GM04504 (cell line): ENCODE measurements at regions not wholly inside any gene's neighbourhood (a gene's known extent, or its start where the extent isn't known, plus 50 kb on each side); places are given as distances from the start of the nearest gene placed in this dataset.

Source experiments
- DNase-seq: peaks from one replicate; pipeline ENCODE4 v3.0.0-alpha.2; 2012; ENCODE audit warnings: low read depth

GRCh38 chr11:116642481-116642880 lies 130.3 kb downstream of the BUD13 start:
- DNase-seq: no peak

GRCh38 chr11:116641561-116642045 lies 131.2 kb downstream of the BUD13 start:
- no peak for DNase-seq

- no peak for DNase-seq
Observed at GRCh38 chr11:116640641-116641402, 132.0 kb downstream of the BUD13 start.

- DNase-seq: no peak
Observed at GRCh38 chr11:116638463-116638862, 134.3 kb downstream of the BUD13 start.

DNA sequence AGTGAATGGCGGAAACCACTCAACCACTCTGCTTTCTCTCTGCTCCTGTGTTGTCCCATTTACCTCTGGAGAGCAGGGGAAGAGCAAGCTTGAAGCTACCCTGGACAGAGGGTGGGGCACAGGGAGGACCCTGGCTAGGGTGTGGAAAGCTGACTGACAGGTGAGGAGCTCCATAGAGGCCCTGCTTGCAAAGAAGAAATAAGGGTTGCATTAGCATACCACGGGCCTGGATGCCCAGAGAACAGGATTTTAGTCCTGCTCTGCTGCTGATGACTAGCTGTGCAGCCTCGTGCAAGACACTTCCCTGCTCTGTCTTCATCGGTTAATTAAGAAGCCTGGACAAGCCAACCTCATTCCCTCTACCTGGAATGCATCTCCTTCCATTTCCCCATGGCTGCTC lies 135.0 kb downstream of the BUD13 start:
- no peak for DNase-seq

DNA sequence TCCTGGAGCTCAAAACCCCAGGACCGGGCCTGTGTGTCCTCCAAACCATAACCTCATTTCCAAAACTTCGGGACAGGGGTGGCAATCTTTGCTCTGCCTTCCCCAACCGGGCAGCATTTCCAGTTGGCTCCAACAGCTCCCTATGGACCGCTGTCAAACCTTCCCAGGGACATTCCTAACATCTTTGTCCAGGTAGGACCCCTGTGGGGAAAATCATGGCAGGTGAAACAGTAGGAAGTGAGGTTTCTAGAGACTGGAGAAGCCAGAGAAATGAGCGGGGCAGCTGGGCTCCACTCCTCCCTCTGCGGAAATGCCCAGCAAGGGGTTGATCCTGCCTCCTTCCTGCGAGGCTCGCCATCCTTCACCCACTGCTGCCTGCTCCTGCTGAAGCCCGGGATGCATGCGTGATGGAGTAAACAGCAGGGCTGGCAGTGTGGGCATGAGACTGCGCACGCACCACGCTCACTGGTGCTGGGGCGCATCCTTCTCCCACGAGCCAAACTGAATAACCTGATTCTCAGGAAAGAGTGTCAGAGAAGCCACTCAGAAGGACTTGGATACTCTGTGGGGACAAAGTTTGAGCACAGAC lies 136.4 kb downstream of the BUD13 start:
- DNase-seq: no peak

DNA sequence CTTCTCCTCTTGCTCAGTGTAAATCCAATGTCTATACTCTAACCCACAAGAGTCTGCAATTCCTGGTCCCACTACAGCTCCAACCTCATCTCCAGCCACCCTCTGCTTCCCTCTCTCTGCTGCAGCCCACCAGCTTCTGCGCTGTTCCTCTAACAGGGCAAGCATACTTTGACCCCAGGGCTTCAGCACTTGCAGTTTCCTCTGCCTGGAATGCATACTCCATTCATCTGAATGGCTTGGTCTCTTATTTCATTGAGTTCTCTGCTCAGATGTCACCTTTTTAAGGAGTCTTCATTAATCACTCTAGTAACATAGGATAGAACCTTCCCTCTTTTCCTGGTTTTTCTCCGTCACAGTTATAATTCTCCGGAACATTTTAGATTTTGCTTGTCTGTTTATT lies 141.6 kb downstream of the BUD13 start:
- no peak for DNase-seq

GRCh38 chr11:116618461-116618860 lies 154.3 kb downstream of the BUD13 start:
- DNase-seq: no peak

- no peak for DNase-seq
Observed at GRCh38 chr11:116615211-116615865, 157.4 kb downstream of the BUD13 start.

GRCh38 chr11:116614306-116615210 lies 158.2 kb downstream of the BUD13 start:
- no peak for DNase-seq

GRCh38 chr11:116613206-116613875 lies 159.4 kb downstream of the BUD13 start:
- DNase-seq: no peak

DNA sequence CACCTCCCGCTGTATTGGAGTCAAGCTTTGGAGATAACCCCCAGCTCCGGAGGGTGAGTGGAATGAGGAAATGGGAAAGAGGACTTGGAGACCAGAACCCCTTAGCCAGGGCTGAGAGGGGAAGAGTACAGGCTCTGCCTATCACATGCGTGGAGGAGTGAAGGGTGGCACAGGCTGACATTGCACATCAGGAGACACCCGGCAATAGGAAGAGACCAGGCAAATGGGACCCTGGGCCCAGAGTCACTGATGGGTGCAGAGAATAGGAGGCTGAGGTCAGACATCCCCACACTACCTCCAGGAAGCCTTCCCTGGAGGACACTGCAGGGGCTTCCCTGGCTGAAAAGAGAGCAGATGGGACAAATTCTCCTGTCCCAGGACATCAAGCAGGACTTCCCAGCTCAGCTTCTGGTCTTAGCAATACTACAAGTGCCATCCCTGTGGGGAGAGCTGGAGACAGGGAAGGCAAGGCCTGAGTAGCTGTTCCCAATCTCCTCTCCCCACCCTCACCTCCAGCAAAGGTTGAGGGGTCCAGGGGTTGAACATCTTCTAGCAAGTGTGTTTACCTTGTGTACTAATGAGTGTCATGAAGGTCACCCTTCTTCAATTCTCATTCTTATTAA lies 160.7 kb downstream of the BUD13 start:
- DNase-seq: no peak

DNA sequence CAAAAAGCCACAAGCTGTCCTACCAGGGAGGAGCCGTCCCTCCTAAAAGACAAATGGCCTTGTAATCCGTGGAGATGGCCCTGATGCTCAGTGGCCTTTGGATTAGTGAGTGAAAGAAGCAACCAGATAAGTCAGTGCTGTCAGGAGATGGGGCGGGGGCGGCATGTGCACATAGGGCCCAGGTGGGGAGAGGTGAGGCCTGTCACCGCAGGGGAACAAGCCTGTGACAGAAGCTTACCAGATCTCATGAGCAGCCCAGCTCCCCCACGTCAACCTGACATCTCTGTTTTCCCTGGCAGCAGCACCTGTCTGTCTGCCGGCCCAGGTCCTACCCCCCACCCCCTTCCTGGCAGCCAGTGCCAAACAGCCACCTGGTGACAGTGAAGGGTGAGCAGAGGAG lies 162.6 kb downstream of the BUD13 start:
- DNase-seq: no peak

DNA sequence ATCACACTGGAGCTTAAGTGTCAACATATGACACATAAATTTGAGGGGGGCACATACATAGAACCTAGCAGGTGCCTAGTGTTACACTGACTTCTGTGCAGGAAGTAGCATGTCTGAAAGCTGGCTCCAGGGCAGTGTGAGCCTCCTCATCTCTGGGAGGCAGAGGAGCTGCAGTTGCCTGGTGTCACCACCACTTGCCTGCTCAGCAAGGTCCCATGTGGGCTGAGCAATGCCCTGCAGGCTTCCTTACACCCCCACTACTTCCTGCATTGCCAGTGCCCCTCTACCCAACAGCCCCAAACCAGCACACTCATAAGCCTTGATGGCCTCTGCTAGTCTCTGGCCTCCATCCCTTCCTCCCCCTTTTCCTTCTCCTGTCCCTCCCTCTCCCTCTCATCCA lies 165.8 kb downstream of the BUD13 start:
- DNase-seq: no peak

DNA sequence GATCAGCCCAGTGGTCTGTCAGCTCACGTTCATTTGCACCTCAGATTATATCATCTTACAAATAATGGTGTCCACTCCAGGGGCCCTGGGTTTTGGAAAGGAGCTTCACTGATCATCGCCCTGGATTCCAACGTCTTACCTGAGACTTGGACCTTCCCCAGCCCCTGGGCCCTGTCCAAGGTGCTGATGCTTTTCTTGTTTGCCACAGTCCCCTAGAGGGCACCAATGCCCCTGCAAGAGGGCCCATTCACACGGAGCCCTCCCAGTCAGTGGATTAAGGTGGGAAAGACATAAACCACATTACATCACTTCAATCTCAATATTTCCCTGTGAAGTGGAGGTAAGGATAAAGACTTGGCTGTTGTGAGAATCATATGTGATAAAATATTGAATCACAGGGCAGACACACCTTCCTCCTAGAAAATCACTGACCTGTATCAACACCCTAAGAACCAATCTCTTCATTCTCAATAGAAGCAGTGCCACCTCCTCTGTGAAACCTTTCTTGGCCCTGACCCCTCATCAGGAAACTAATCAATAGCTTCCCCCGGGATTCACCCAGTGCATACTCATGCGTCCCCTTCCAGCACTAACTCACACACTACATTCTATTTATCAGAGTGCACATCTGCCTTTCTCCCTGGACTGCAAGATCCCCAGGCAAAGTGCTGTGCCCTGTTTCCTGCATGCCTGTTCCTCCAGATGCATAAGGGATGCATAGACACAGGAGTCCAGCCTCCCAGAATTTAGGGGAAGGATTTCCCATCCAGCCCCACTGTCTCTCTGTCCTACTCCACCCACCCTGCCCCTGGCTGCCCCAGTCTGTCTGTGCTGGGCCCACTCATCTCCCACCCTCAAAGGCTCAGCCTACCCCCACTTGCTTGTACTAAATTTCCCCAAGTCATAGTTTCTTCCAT lies 167.0 kb downstream of the BUD13 start:
- DNase-seq: no peak

DNA sequence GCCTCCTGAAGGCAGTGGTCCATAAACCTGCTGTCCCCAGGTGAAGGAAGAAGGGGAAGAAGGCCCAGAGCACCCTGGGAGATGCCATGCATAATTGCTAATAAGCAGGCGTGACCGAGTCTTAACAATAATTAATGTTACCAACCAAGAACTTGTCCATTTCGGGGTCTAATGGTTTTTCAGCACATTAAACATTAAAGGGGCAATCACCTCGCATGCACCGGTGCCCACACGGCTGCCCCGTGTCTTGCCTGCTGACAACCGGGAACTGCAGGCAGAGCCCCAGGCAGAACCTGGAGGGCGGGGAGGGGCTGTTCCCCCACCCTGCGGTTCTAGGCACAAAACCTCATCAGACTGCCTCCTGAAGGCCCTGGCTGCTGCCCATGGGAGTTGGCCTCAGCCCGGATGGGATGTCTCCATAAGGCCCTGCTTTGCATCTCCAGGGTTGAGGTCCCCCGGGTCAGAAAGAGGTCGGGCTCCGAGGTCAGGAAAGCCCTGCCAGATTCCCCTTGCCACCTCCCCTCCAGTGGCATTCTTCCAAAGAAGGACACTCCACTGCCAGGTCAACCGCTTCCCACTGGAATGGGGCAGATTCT lies 169.0 kb downstream of the BUD13 start:
- no peak for DNase-seq

DNA sequence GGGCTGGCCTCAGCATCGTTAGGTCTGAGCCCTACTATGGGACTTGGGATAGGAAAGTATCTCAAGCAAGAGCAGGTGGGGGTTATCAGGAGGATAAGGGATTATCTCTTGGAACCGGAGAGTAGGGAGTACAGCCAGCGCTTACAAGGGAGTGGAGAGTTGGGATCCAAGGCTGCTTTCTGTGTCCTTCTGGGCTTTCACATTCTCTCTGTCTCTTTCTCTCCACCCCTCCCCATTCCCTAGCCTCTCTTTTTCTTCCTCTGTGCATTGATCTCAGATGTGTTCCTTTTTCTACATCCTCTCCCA lies 170.2 kb downstream of the BUD13 start:
- DNase-seq: no peak

DNA sequence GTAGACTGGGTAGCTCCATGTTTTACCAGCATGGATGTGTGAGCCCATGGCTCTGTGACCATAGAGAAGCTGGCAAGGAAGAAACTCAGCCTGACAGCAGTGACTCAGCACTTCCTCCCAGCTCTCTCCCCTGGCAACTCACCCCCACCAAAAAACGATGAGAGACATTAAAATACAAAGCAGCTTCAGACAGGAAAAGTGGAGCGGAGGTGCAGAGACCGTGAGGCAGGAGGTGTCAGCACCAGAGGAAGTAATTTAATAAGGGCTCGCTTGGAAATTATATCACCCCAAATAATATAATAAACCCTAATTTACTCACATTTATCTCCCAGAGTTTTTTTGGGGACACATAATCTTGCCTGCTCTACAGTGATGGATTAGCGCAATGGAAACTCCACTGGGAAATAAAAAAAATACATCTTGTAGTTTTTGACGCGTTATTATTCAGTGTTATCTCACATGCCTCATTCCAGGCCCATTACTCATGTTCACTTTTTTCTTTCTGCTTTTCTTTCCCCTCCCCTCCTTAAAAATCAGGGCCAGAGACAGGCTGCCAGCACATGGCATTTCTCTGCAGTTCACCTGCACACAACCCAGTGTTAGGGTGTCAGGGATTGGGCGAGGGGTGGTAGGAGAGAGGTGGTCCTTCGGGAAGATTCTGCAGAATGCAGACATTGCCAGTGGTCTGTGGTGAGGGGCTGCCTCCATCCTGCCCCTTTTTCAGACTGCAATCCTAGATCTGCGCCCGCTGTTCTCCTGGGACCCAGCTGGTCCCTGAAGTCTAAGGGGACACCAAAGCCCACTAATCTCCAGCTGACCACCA lies 170.8 kb downstream of the BUD13 start:
- no peak for DNase-seq

DNA sequence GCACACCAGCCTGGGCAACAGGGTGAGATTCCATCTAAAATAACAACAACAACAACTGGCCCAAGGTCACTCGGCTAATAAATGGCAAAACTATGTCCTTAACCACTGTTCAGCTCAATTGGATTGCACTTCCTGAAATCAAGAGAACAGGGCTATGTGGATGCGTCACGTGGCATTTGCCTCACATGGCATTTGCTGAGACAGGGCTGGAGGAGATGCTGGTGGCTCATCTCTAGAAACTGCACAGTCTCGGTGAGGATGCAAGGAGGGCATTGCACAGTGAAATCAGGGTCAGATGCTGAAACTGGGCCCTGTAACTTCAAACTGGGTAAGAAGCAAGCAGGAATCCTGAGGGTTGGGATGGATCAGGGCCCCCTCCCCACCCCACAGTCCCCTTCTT lies 171.9 kb downstream of the BUD13 start:
- DNase-seq: no peak
